IPS-18a (cell line): ENCODE measurements at regions not wholly inside any gene's neighbourhood (a gene's known extent, or its start where the extent isn't known, plus 50 kb on each side); places are given as distances from the start of the nearest gene placed in this dataset.
A peak's percentile ranks its signal among the peaks of the same experiment; 100 is the strongest.

ENCODE experiments used
- H3K27ac ChIP-seq: one replicate; pipeline ENCODE4 v1.5.1; 2013; ENCODE audit warnings: low read length
- H3K27me3 ChIP-seq: one replicate; pipeline ENCODE4 v1.6.1; 2013; ENCODE audit warnings: mild to moderate bottlenecking, low read length; ENCODE audit not compliant: control insufficient read depth, insufficient read depth
- H3K36me3 ChIP-seq: one replicate; pipeline ENCODE4 v1.6.1; 2013; ENCODE audit warnings: low read depth, low read length; ENCODE audit not compliant: control insufficient read depth
- H3K4me1 ChIP-seq: one replicate; pipeline ENCODE4 v1.6.1; 2013; ENCODE audit warnings: low read depth, low read length; ENCODE audit not compliant: control insufficient read depth
- H3K4me3 ChIP-seq: one replicate; pipeline ENCODE4 v1.5.1; 2013; ENCODE audit warnings: low read length
- H3K9ac ChIP-seq: one replicate; pipeline ENCODE4 v1.6.1; 2013; ENCODE audit warnings: mild to moderate bottlenecking, low read length, moderate library complexity
- H3K9me3 ChIP-seq: one replicate; pipeline ENCODE4 v1.6.1; 2013; ENCODE audit warnings: low read depth, low read length; ENCODE audit not compliant: control insufficient read depth

GRCh38 chr1:207962716-207963426 lies 51.9 kb upstream of the CD34 start:
- Histone ChIP-seq H3K36me3 (no peaks in the 10 kb centered on the region), H3K27me3 (peaks cover 84% of the 10 kb centered on the region), H3K9me3 (no peaks in the 10 kb centered on the region), H3K4me3 (peak overlapping the region; percentile 69), H3K4me1 (no peaks in the 10 kb centered on the region), H3K27ac (no peak overlapping the region), H3K9ac (peak overlapping the region; percentile 65)
